Panc1 (cell line): ENCODE measurements at regions not wholly inside any gene's neighbourhood (a gene's known extent, or its start where the extent isn't known, plus 50 kb on each side); places are given as distances from the start of the nearest gene placed in this dataset.

Experiments used
- CTCF ChIP-seq: fragments of 450-650 bp; IDR thresholded peaks from 2 replicates; pipeline ENCODE4 v1.5.1; 2017; ENCODE audit warnings: mild to moderate bottlenecking
- POLR2AphosphoS5 ChIP-seq: IDR thresholded peaks from 2 replicates; pipeline ENCODE4 v1.6.1; 2012; ENCODE audit warnings: mild to moderate bottlenecking, low read depth, low read length, moderate library complexity
- SIN3A ChIP-seq: IDR thresholded peaks from 2 replicates; pipeline ENCODE4 v1.6.1; 2012; ENCODE audit warnings: low read depth, mild to moderate bottlenecking, low read length, moderate library complexity, borderline replicate concordance; ENCODE audit not compliant: insufficient read depth
- TF ChIP-seq, protein P1 (sequence below), 2 experiments: IDR thresholded peaks; 2 replicates each; pipeline ENCODE4 v1.6.1; 2011 to 2012; ENCODE audit warnings: low read depth in 2 of 2, control low read depth in 1 of 2, low read length in 1 of 2, mild to moderate bottlenecking in 1 of 2, moderate library complexity in 1 of 2; ENCODE audit not compliant: insufficient read depth in 1 of 2

DNA sequence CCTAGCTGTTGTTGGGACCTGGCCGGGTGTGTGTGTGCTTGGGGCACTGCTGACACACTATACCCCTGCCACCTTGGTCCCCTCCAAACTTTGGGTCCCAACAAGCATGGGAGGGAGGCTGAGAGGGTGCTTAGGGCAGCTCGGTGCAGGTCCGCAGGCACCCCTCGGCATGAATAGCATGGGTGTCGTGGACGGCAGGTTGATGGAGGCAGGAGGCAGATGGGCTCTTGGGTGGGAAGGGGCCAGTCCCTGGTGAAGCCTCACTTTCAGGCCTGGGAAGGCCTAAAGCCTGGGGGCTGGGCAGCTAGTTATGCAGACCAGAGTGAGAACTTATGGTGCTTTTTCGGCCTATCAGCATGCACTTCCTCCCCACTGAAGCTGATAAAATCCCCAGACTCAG, 164.2 kb downstream of the CDH19 start:
- no peak for TF ChIP-seq POLR2AphosphoS5
- no peak for TF ChIP-seq SIN3A
- no peak for TF ChIP-seq CTCF
- TF ChIP-seq, protein P1, sequence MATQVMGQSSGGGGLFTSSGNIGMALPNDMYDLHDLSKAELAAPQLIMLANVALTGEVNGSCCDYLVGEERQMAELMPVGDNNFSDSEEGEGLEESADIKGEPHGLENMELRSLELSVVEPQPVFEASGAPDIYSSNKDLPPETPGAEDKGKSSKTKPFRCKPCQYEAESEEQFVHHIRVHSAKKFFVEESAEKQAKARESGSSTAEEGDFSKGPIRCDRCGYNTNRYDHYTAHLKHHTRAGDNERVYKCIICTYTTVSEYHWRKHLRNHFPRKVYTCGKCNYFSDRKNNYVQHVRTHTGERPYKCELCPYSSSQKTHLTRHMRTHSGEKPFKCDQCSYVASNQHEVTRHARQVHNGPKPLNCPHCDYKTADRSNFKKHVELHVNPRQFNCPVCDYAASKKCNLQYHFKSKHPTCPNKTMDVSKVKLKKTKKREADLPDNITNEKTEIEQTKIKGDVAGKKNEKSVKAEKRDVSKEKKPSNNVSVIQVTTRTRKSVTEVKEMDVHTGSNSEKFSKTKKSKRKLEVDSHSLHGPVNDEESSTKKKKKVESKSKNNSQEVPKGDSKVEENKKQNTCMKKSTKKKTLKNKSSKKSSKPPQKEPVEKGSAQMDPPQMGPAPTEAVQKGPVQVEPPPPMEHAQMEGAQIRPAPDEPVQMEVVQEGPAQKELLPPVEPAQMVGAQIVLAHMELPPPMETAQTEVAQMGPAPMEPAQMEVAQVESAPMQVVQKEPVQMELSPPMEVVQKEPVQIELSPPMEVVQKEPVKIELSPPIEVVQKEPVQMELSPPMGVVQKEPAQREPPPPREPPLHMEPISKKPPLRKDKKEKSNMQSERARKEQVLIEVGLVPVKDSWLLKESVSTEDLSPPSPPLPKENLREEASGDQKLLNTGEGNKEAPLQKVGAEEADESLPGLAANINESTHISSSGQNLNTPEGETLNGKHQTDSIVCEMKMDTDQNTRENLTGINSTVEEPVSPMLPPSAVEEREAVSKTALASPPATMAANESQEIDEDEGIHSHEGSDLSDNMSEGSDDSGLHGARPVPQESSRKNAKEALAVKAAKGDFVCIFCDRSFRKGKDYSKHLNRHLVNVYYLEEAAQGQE (IDR thresholded peaks at IDR 0.05; ENCODE audit: insufficient read depth in 1 of 2, low read depth in 2 of 2, low read length in 1 of 2), result no peak
